ENCODE measurements at regions not wholly inside any gene's neighbourhood (a gene's known extent, or its start where the extent isn't known, plus 50 kb on each side); places are given as distances from the start of the nearest gene placed in this dataset.

DNA sequence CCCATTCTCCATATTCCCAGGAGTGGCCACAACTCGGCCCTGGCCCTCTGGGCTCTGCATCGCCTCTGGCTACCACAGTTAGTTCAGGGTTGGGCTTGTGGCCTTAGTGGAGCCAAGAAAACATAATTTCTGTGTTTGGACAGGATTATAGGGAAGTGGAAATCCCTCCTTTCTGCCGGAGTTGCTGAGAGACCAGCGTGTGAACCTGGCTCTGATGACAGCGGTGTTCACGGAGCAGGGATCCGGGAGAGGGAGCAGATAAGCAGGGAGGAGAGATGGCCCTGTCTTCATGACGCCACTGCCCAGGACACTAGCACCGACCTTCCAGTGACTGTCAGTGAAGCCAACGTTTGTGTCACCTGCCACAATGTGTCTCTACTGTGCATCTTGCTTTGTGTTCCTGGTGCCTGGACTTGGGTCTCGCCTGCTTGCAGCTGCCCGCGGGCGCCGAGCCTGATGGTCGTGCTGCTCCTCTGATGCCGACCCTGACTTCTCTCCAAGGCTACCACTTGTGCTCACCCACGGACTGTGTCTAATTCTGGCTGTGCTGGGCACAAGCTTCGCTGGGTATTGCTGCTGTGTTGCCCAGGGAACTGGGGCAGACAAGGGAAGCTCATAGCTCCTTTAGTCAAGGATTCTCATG, 67.0 kb upstream of the VIPR2 start:
- no CpG with 5 or more reads among the region's 19 CpGs for WGBS (ENCODE audit: extremely low coverage, insufficient coverage, insufficient read length)
- no peak for DNase-seq
- Histone ChIP-seq H2AFZ (ENCODE audit: insufficient read depth, low read length, poor library complexity) (no peak overlapping the region), H3K4me3 (ENCODE audit: low read depth, low read length) (no peak overlapping the region), H3K23ac (ENCODE audit: low read length) (no peak overlapping the region), H3K18ac (ENCODE audit: low read length) (no peak overlapping the region), H3K4me2 (ENCODE audit: low read length) (no peak overlapping the region), H3K27me3 (ENCODE audit: insufficient read depth, low read length) (no peaks in the 10 kb centered on the region), H2BK5ac (ENCODE audit: low read depth, low read length, poor library complexity) (no peak overlapping the region), H4K12ac (ENCODE audit: low read depth, low read length) (no peak overlapping the region), H3K4me1 (ENCODE audit: control insufficient read depth in 1 of 2, insufficient read depth in 2 of 2, low read length in 2 of 2) (no peaks in the 10 kb centered on the region), H3K79me1 (ENCODE audit: low read length) (no peaks in the 10 kb centered on the region), H3K79me2 (ENCODE audit: control insufficient read depth, insufficient read depth, low read length, poor library complexity) (no peaks in the 10 kb centered on the region), H4K91ac (ENCODE audit: low read depth, low read length) (no peak overlapping the region), H3K4ac (ENCODE audit: low read depth, low read length) (no peak overlapping the region), H2BK12ac (ENCODE audit: low read length) (no peak overlapping the region), H3K9ac (ENCODE audit: low read length) (no peak overlapping the region), H3K9me3 (ENCODE audit: insufficient read depth, low read depth, low read length) (peaks cover 17% of the 10 kb centered on the region), H4K8ac (ENCODE audit: low read depth, low read length) (no peak overlapping the region), H3K27ac (ENCODE audit: low read depth, low read length) (no peak overlapping the region), H2BK120ac (ENCODE audit: insufficient read depth, low read length, poor library complexity) (no peak overlapping the region), H3K36me3 (ENCODE audit: control insufficient read depth in 1 of 2, insufficient read depth in 2 of 2, low read length in 2 of 2) (no peaks in the 10 kb centered on the region), H2AK5ac (ENCODE audit: low read length) (no peak overlapping the region), H3K14ac (ENCODE audit: low read length) (no peak overlapping the region)

DNA sequence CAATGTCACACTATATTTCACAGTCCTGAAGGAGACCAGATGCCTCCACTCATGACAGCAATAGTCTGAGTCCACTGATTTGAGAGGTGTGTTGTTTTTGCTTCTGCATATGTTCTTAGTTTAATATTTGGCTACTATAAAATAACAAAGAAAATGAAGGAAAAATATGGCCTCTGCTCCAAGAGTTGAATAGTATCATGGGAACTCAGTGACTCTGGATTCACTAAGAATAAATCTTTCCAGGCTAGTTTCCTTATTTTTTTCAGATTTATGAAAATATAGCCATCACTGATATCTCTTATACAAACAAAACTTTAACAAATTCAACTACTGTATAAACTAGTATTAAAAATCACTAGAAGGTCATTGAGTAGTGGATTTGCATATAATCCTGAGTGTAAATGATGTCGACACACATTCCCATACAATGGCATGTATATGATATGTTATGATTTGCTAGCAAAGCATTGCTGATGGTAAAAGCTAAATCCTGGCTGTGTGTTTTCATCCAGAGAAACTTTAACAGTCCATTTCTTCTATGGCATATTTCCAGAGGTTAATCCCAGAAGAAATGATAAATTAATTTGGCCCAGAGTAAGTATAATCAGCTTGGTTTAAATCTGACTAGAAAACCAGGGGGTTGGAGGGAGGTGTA, 66.0 kb upstream of the VIPR2 start:
- H3K36me3 ChIP-seq (ENCODE audit: control insufficient read depth in 1 of 2, insufficient read depth in 2 of 2, low read length in 2 of 2): no peaks in the 10 kb centered on the region
- no peak overlapping the region for H4K12ac ChIP-seq (ENCODE audit: low read depth, low read length)
- H3K79me1 ChIP-seq (ENCODE audit: low read length): no peaks in the 10 kb centered on the region
- no peaks in the 10 kb centered on the region for H3K27me3 ChIP-seq (ENCODE audit: insufficient read depth, low read length)
- no peak overlapping the region for H2AK5ac ChIP-seq (ENCODE audit: low read length)
- H3K18ac ChIP-seq (ENCODE audit: low read length): no peak overlapping the region
- H3K4me2 ChIP-seq (ENCODE audit: low read length): no peak overlapping the region
- no peak overlapping the region for H2BK5ac ChIP-seq (ENCODE audit: low read depth, low read length, poor library complexity)
- WGBS (ENCODE audit: extremely low coverage, insufficient coverage, insufficient read length): no CpG with 5 or more reads among the region's 1 CpG
- no peak for DNase-seq
- no peak overlapping the region for H2AFZ ChIP-seq (ENCODE audit: insufficient read depth, low read length, poor library complexity)
- H3K9me3 ChIP-seq (ENCODE audit: insufficient read depth, low read depth, low read length): peaks cover 19% of the 10 kb centered on the region
- H4K91ac ChIP-seq (ENCODE audit: low read depth, low read length): no peak overlapping the region
- H3K9ac ChIP-seq (ENCODE audit: low read length): no peak overlapping the region
- H3K4me3 ChIP-seq (ENCODE audit: low read depth, low read length): no peak overlapping the region
- no peaks in the 10 kb centered on the region for H3K79me2 ChIP-seq (ENCODE audit: control insufficient read depth, insufficient read depth, low read length, poor library complexity)
- H3K14ac ChIP-seq (ENCODE audit: low read length): no peak overlapping the region
- no peak overlapping the region for H2BK12ac ChIP-seq (ENCODE audit: low read length)
- H3K4me1 ChIP-seq (ENCODE audit: control insufficient read depth in 1 of 2, insufficient read depth in 2 of 2, low read length in 2 of 2): no peaks in the 10 kb centered on the region
- H3K4ac ChIP-seq (ENCODE audit: low read depth, low read length): no peak overlapping the region
- H2BK120ac ChIP-seq (ENCODE audit: insufficient read depth, low read length, poor library complexity): no peak overlapping the region
- H3K23ac ChIP-seq (ENCODE audit: low read length): no peak overlapping the region
- no peak overlapping the region for H4K8ac ChIP-seq (ENCODE audit: low read depth, low read length)
- H3K27ac ChIP-seq (ENCODE audit: low read depth, low read length): no peak overlapping the region

DNA sequence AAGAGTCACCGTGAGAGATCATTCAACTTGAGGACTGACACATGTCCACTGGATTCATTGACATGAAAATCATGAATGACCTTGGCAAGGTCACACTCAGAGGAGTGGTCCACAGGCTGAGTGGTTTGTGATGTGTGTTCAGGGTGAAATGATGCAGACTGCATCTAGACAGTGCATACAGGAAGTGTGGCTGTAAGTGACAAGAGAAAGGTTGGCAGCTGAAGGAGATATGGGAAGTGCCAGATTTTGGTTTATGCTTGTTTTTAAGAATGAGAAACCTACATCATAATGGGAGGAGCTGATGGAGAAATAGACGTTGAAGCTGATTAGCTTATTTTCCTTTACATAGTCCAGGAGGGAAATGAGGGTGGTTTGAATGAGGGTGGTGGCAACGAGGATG, 64.8 kb upstream of the VIPR2 start:
- no peak overlapping the region for H2AK5ac ChIP-seq (ENCODE audit: low read length)
- H2BK5ac ChIP-seq (ENCODE audit: low read depth, low read length, poor library complexity): no peak overlapping the region
- no peak overlapping the region for H4K8ac ChIP-seq (ENCODE audit: low read depth, low read length)
- no peak overlapping the region for H3K9ac ChIP-seq (ENCODE audit: low read length)
- H3K4me2 ChIP-seq (ENCODE audit: low read length): no peak overlapping the region
- no peaks in the 10 kb centered on the region for H3K36me3 ChIP-seq (ENCODE audit: control insufficient read depth in 1 of 2, insufficient read depth in 2 of 2, low read length in 2 of 2)
- H2AFZ ChIP-seq (ENCODE audit: insufficient read depth, low read length, poor library complexity): no peak overlapping the region
- no peak overlapping the region for H2BK120ac ChIP-seq (ENCODE audit: insufficient read depth, low read length, poor library complexity)
- no peaks in the 10 kb centered on the region for H3K79me1 ChIP-seq (ENCODE audit: low read length)
- no peaks in the 10 kb centered on the region for H3K4me1 ChIP-seq (ENCODE audit: control insufficient read depth in 1 of 2, insufficient read depth in 2 of 2, low read length in 2 of 2)
- no peak overlapping the region for H3K4ac ChIP-seq (ENCODE audit: low read depth, low read length)
- no peak overlapping the region for H2BK12ac ChIP-seq (ENCODE audit: low read length)
- H4K91ac ChIP-seq (ENCODE audit: low read depth, low read length): no peak overlapping the region
- no peaks in the 10 kb centered on the region for H3K79me2 ChIP-seq (ENCODE audit: control insufficient read depth, insufficient read depth, low read length, poor library complexity)
- no peaks in the 10 kb centered on the region for H3K27me3 ChIP-seq (ENCODE audit: insufficient read depth, low read length)
- no peak overlapping the region for H3K23ac ChIP-seq (ENCODE audit: low read length)
- no peak for DNase-seq
- H3K4me3 ChIP-seq (ENCODE audit: low read depth, low read length): no peak overlapping the region
- H3K27ac ChIP-seq (ENCODE audit: low read depth, low read length): no peak overlapping the region
- no CpG with 5 or more reads among the region's 3 CpGs for WGBS (ENCODE audit: extremely low coverage, insufficient coverage, insufficient read length)
- peaks cover 27% of the 10 kb centered on the region for H3K9me3 ChIP-seq (ENCODE audit: insufficient read depth, low read depth, low read length)
- no peak overlapping the region for H3K14ac ChIP-seq (ENCODE audit: low read length)
- no peak overlapping the region for H3K18ac ChIP-seq (ENCODE audit: low read length)
- H4K12ac ChIP-seq (ENCODE audit: low read depth, low read length): no peak overlapping the region

GRCh38 chr7:159207951-159208350, 63.3 kb upstream of the VIPR2 start:
- Histone ChIP-seq H3K23ac (ENCODE audit: low read length) (no peak overlapping the region), H4K91ac (ENCODE audit: low read depth, low read length) (no peak overlapping the region), H4K12ac (ENCODE audit: low read depth, low read length) (no peak overlapping the region), H4K8ac (ENCODE audit: low read depth, low read length) (no peak overlapping the region), H3K79me1 (ENCODE audit: low read length) (no peaks in the 10 kb centered on the region), H2AK5ac (ENCODE audit: low read length) (no peak overlapping the region), H3K4me1 (ENCODE audit: control insufficient read depth in 1 of 2, insufficient read depth in 2 of 2, low read length in 2 of 2) (no peaks in the 10 kb centered on the region), H3K4ac (ENCODE audit: low read depth, low read length) (no peak overlapping the region), H3K4me3 (ENCODE audit: low read depth, low read length) (no peak overlapping the region), H3K4me2 (ENCODE audit: low read length) (no peak overlapping the region), H3K14ac (ENCODE audit: low read length) (no peak overlapping the region), H2AFZ (ENCODE audit: insufficient read depth, low read length, poor library complexity) (no peak overlapping the region), H3K36me3 (ENCODE audit: control insufficient read depth in 1 of 2, insufficient read depth in 2 of 2, low read length in 2 of 2) (no peaks in the 10 kb centered on the region), H3K27ac (ENCODE audit: low read depth, low read length) (no peak overlapping the region), H3K9ac (ENCODE audit: low read length) (no peak overlapping the region), H3K79me2 (ENCODE audit: control insufficient read depth, insufficient read depth, low read length, poor library complexity) (no peaks in the 10 kb centered on the region), H3K18ac (ENCODE audit: low read length) (no peak overlapping the region), H2BK5ac (ENCODE audit: low read depth, low read length, poor library complexity) (no peak overlapping the region), H3K9me3 (ENCODE audit: insufficient read depth, low read depth, low read length) (peaks cover 31% of the 10 kb centered on the region), H2BK120ac (ENCODE audit: insufficient read depth, low read length, poor library complexity) (no peak overlapping the region), H2BK12ac (ENCODE audit: low read length) (no peak overlapping the region), H3K27me3 (ENCODE audit: insufficient read depth, low read length) (no peaks in the 10 kb centered on the region)
- no peak for DNase-seq
- no CpG with 5 or more reads among the region's 2 CpGs for WGBS (ENCODE audit: extremely low coverage, insufficient coverage, insufficient read length)
